Superior temporal gyrus (tissue), 1 donor: ENCODE measurements at regions not wholly inside any gene's neighbourhood (a gene's known extent, or its start where the extent isn't known, plus 50 kb on each side); places are given as distances from the start of the nearest gene placed in this dataset.

Experiments used
- DNase-seq: peaks from one replicate; pipeline ENCODE4 v3.0.0-alpha.2; 2016; ENCODE audit errors: extremely low spot score

- DNase-seq: no peak
Measured at GRCh38 chrX:6694221-6694620, 159.3 kb upstream of the VCX3A start.

GRCh38 chrX:6693051-6693450 is 158.1 kb upstream of the VCX3A start:
- DNase-seq: no peak

- no peak for DNase-seq
Measured at GRCh38 chrX:6685489-6685888, 150.6 kb upstream of the VCX3A start.

GRCh38 chrX:6683353-6683752 is 148.4 kb upstream of the VCX3A start:
- no peak for DNase-seq

- DNase-seq: no peak
Measured at GRCh38 chrX:6681521-6682145, 146.7 kb upstream of the VCX3A start.

- DNase-seq: no peak
Measured at GRCh38 chrX:6679988-6680387, 145.1 kb upstream of the VCX3A start.

GRCh38 chrX:6679550-6679949 is 144.6 kb upstream of the VCX3A start:
- DNase-seq: no peak

GRCh38 chrX:6678313-6678712 is 143.4 kb upstream of the VCX3A start:
- no peak for DNase-seq

- no peak for DNase-seq
Measured at GRCh38 chrX:6674734-6675133, 139.8 kb upstream of the VCX3A start.

GRCh38 chrX:6667048-6667768 is 132.3 kb upstream of the VCX3A start:
- DNase-seq: no peak

GRCh38 chrX:6666624-6667023 is 131.7 kb upstream of the VCX3A start:
- no peak for DNase-seq

- DNase-seq: no peak
Measured at GRCh38 chrX:6661736-6662135, 126.8 kb upstream of the VCX3A start.

- DNase-seq: no peak
Measured at GRCh38 chrX:6660567-6661264, 125.8 kb upstream of the VCX3A start.

GRCh38 chrX:6645216-6645615 is 110.3 kb upstream of the VCX3A start:
- no peak for DNase-seq

- no peak for DNase-seq
Measured at GRCh38 chrX:6644411-6644810, 109.5 kb upstream of the VCX3A start.

- DNase-seq: no peak
Measured at GRCh38 chrX:6640727-6641126, 105.8 kb upstream of the VCX3A start.

GRCh38 chrX:6614506-6614905 is 79.6 kb upstream of the VCX3A start:
- no peak for DNase-seq

- no peak for DNase-seq
Measured at GRCh38 chrX:6599230-6599860, 64.4 kb upstream of the VCX3A start.
